SW 1271 (cell line): ENCODE measurements at regions not wholly inside any gene's neighbourhood (a gene's known extent, or its start where the extent isn't known, plus 50 kb on each side); places are given as distances from the start of the nearest gene placed in this dataset.
"Not testable (repeated sequence)": the region's sequence is repeated elsewhere in the genome, so short reads cannot be mapped to it uniquely, and the experiment has no call there.

Experiments
- DNase-seq, 2 experiments: peaks; one replicate each; lab custom pipeline; 2025; lab: John Stamatoyannopoulos, UW

- DNase-seq: no peak
These were observed 221.8 kb upstream of the PLXNA2 start for GRCh38 chr1:208465786-208466590.

- no peak for DNase-seq
These were observed 223.1 kb upstream of the PLXNA2 start for GRCh38 chr1:208467151-208467780.

- DNase-seq: no peak
These were observed 231.3 kb upstream of the PLXNA2 start for GRCh38 chr1:208475449-208475848.

- no peak for DNase-seq
These were observed 232.0 kb upstream of the PLXNA2 start for GRCh38 chr1:208475951-208476845.

- DNase-seq: no peak
These were observed 232.6 kb upstream of the PLXNA2 start for GRCh38 chr1:208476846-208477170.

GRCh38 chr1:208479435-208479834 is 235.3 kb upstream of the PLXNA2 start:
- no peak for DNase-seq

- DNase-seq: no peak
These were observed 241.3 kb upstream of the PLXNA2 start for GRCh38 chr1:208485512-208485911.

- DNase-seq: no peak
These were observed 242.5 kb upstream of the PLXNA2 start for GRCh38 chr1:208486677-208487076.

- not testable (repeated sequence) for DNase-seq
These were observed 244.2 kb upstream of the PLXNA2 start for GRCh38 chr1:208488432-208488831.

- no peak for DNase-seq
These were observed 252.5 kb upstream of the PLXNA2 start for GRCh38 chr1:208496467-208497371.

- no peak for DNase-seq
These were observed 253.8 kb upstream of the PLXNA2 start for GRCh38 chr1:208497866-208498541.

GRCh38 chr1:208499026-208499425 is 254.8 kb upstream of the PLXNA2 start:
- no peak for DNase-seq

GRCh38 chr1:208499601-208500000 is 255.4 kb upstream of the PLXNA2 start:
- no peak for DNase-seq

- DNase-seq: no peak
These were observed 256.2 kb upstream of the PLXNA2 start for GRCh38 chr1:208500375-208500774.

- DNase-seq: no peak
These were observed 257.4 kb upstream of the PLXNA2 start for GRCh38 chr1:208501542-208501941.

GRCh38 chr1:208503787-208504186 is 259.6 kb upstream of the PLXNA2 start:
- DNase-seq: no peak

- no peak for DNase-seq
These were observed 262.6 kb upstream of the PLXNA2 start for GRCh38 chr1:208506812-208507211.

- DNase-seq: no peak
These were observed 264.9 kb upstream of the PLXNA2 start for GRCh38 chr1:208509072-208509471.

GRCh38 chr1:208510192-208510952 is 266.2 kb upstream of the PLXNA2 start:
- no peak for DNase-seq

- no peak for DNase-seq
These were observed 267.2 kb upstream of the PLXNA2 start for GRCh38 chr1:208511242-208511860.
